GM18520 (cell line): ENCODE measurements at regions not wholly inside any gene's neighbourhood (a gene's known extent, or its start where the extent isn't known, plus 50 kb on each side); places are given as distances from the start of the nearest gene placed in this dataset.

ENCODE experiments used
- ATAC-seq: cut with Tn5 transposase; IDR thresholded peaks from one replicate; pipeline ENCODE4 v1.9.1; 2021; ENCODE audit not compliant: unreplicated experiment

GRCh38 chr13:73286177-73286576 lies 227.4 kb downstream of the KLF5 start:
- no peak for ATAC-seq

- ATAC-seq: no peak
These were observed 225.5 kb downstream of the KLF5 start for GRCh38 chr13:73284081-73284874.

GRCh38 chr13:73283636-73284035 lies 224.8 kb downstream of the KLF5 start:
- ATAC-seq: no peak

- ATAC-seq: no peak
These were observed 222.9 kb downstream of the KLF5 start for GRCh38 chr13:73281746-73282145.

GRCh38 chr13:73278186-73278585 lies 219.4 kb downstream of the KLF5 start:
- ATAC-seq: no peak

GRCh38 chr13:73275163-73275562 lies 216.4 kb downstream of the KLF5 start:
- ATAC-seq: no peak

- ATAC-seq: no peak
These were observed 215.3 kb downstream of the KLF5 start for GRCh38 chr13:73274147-73274546.

GRCh38 chr13:73273745-73274144 lies 214.9 kb downstream of the KLF5 start:
- ATAC-seq: no peak

- no peak for ATAC-seq
These were observed 214.5 kb downstream of the KLF5 start for GRCh38 chr13:73273276-73273675.

GRCh38 chr13:73272831-73273230 lies 214.0 kb downstream of the KLF5 start:
- ATAC-seq: no peak

- no peak for ATAC-seq
These were observed 209.5 kb downstream of the KLF5 start for GRCh38 chr13:73268306-73268705.

- ATAC-seq: no peak
These were observed 207.9 kb downstream of the KLF5 start for GRCh38 chr13:73266640-73267180.

GRCh38 chr13:73262862-73263627 lies 204.2 kb downstream of the KLF5 start:
- ATAC-seq: no peak

- ATAC-seq: no peak
These were observed 203.0 kb downstream of the KLF5 start for GRCh38 chr13:73261739-73262216.

GRCh38 chr13:73259061-73260017 lies 200.5 kb downstream of the KLF5 start:
- ATAC-seq: no peak

GRCh38 chr13:73258406-73258805 lies 199.6 kb downstream of the KLF5 start:
- ATAC-seq: no peak

- ATAC-seq: no peak
These were observed 196.0 kb downstream of the KLF5 start for GRCh38 chr13:73254827-73255226.

GRCh38 chr13:73251626-73252265 lies 192.9 kb downstream of the KLF5 start:
- ATAC-seq: no peak

GRCh38 chr13:73250061-73250460 lies 191.3 kb downstream of the KLF5 start:
- no peak for ATAC-seq
